ENCODE measurements at regions not wholly inside any gene's neighbourhood (a gene's known extent, or its start where the extent isn't known, plus 50 kb on each side); places are given as distances from the start of the nearest gene placed in this dataset.

- Histone ChIP-seq H3K27ac (ENCODE audit: low read length) (no peak overlapping the region), H3K27me3 (ENCODE audit: control insufficient read depth, insufficient read depth, low read length) (no peaks in the 10 kb centered on the region), H3K9me3 (ENCODE audit: control insufficient read depth, low read depth, low read length) (no peaks in the 10 kb centered on the region), H3K4me1 (ENCODE audit: control insufficient read depth, low read depth, low read length) (peaks cover 12% of the 10 kb centered on the region), H3K36me3 (ENCODE audit: control insufficient read depth, low read depth, low read length) (no peaks in the 10 kb centered on the region), H3K4me3 (ENCODE audit: low read length) (no peak overlapping the region), H3K9ac (ENCODE audit: low read length) (no peak overlapping the region)
Observed at GRCh38 chr4:137681081-137681480, 148.8 kb upstream of the PCDH18 start.

- no peak overlapping the region for H3K4me3 ChIP-seq (ENCODE audit: low read length)
- peaks cover 9% of the 10 kb centered on the region for H3K4me1 ChIP-seq (ENCODE audit: control insufficient read depth, low read depth, low read length)
- H3K27ac ChIP-seq (ENCODE audit: low read length): no peak overlapping the region
- H3K27me3 ChIP-seq (ENCODE audit: control insufficient read depth, insufficient read depth, low read length): no peaks in the 10 kb centered on the region
- H3K9ac ChIP-seq (ENCODE audit: low read length): no peak overlapping the region
- H3K36me3 ChIP-seq (ENCODE audit: control insufficient read depth, low read depth, low read length): no peaks in the 10 kb centered on the region
- no peaks in the 10 kb centered on the region for H3K9me3 ChIP-seq (ENCODE audit: control insufficient read depth, low read depth, low read length)
Observed at GRCh38 chr4:137678796-137679195, 146.5 kb upstream of the PCDH18 start.

DNA sequence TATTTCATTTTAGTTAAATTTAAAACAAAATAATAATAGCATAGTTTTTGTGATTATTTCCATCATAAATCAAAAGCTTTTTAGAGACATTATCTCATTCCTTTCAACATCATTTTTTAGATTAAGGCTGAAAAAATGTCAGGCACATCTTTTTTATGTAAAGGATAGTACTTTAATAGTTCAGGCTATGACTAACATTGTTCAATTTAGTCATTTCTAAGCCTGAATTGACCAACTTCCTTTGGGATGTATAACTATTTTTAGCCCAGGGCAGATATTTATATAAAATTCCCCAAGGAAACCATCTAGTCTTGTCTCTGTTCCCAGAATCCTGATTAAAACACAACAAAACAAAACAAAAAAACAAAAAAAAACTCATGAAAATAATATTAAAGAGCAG lies 145.6 kb upstream of the PCDH18 start:
- Histone ChIP-seq H3K4me1 (ENCODE audit: control insufficient read depth, low read depth, low read length) (peaks cover 9% of the 10 kb centered on the region), H3K27ac (ENCODE audit: low read length) (no peak overlapping the region), H3K4me3 (ENCODE audit: low read length) (no peak overlapping the region), H3K27me3 (ENCODE audit: control insufficient read depth, insufficient read depth, low read length) (no peaks in the 10 kb centered on the region), H3K9me3 (ENCODE audit: control insufficient read depth, low read depth, low read length) (no peaks in the 10 kb centered on the region), H3K36me3 (ENCODE audit: control insufficient read depth, low read depth, low read length) (no peaks in the 10 kb centered on the region), H3K9ac (ENCODE audit: low read length) (no peak overlapping the region)

DNA sequence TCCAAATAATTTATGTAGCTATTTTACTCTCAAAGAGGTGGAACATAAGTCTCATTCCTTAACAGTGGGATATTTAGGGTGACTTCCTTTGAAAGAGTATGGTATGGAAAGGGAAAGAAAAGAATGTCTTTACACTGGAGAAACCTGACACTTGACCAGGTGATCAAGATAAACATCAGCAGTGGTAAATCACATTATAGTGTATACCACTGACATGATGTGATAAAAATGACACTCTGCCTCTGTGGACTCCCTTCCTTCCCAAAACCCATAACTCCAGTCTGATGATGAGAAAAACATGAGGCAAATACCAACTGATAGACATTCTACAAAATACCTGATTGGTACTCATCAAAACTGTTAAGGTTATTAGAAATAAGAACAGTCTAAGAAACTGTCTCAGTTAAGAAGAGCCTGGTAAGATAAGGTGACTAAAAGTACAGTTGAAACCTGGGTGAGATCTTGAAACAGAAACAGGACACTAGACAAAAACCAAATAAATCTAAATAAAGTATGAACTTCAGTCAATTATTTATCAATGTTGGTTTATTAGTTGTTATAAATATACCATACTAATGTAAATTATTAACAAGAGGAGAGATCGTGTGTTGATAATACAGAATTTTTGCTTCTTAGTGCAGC lies 144.2 kb upstream of the PCDH18 start:
- Histone ChIP-seq H3K36me3 (ENCODE audit: control insufficient read depth, low read depth, low read length) (no peaks in the 10 kb centered on the region), H3K27ac (ENCODE audit: low read length) (no peak overlapping the region), H3K4me3 (ENCODE audit: low read length) (no peak overlapping the region), H3K9me3 (ENCODE audit: control insufficient read depth, low read depth, low read length) (no peaks in the 10 kb centered on the region), H3K9ac (ENCODE audit: low read length) (no peak overlapping the region), H3K4me1 (ENCODE audit: control insufficient read depth, low read depth, low read length) (peaks cover 9% of the 10 kb centered on the region), H3K27me3 (ENCODE audit: control insufficient read depth, insufficient read depth, low read length) (no peaks in the 10 kb centered on the region)

DNA sequence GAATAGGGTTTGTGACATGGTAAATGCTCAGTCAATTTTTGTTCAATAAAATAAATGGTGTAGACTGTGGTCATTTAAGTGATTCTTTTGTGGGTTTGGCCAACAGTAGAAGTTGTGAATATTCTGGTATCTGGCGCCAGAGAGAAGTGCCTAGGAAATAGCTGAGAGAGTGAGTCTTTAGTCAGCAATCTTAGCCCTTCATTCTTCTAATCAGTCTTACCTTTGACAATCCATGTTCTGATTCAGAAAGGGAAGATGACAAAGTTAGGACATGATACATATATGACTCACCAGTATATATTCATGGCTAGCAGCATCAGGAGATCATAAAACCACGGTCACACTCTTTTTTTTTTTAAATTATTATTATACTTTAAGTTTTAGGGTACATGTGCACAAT lies 141.8 kb upstream of the PCDH18 start:
- Histone ChIP-seq H3K9me3 (ENCODE audit: control insufficient read depth, low read depth, low read length) (no peaks in the 10 kb centered on the region), H3K27me3 (ENCODE audit: control insufficient read depth, insufficient read depth, low read length) (no peaks in the 10 kb centered on the region), H3K9ac (ENCODE audit: low read length) (no peak overlapping the region), H3K4me3 (ENCODE audit: low read length) (no peak overlapping the region), H3K4me1 (ENCODE audit: control insufficient read depth, low read depth, low read length) (no peaks in the 10 kb centered on the region), H3K27ac (ENCODE audit: low read length) (no peak overlapping the region), H3K36me3 (ENCODE audit: control insufficient read depth, low read depth, low read length) (no peaks in the 10 kb centered on the region)

DNA sequence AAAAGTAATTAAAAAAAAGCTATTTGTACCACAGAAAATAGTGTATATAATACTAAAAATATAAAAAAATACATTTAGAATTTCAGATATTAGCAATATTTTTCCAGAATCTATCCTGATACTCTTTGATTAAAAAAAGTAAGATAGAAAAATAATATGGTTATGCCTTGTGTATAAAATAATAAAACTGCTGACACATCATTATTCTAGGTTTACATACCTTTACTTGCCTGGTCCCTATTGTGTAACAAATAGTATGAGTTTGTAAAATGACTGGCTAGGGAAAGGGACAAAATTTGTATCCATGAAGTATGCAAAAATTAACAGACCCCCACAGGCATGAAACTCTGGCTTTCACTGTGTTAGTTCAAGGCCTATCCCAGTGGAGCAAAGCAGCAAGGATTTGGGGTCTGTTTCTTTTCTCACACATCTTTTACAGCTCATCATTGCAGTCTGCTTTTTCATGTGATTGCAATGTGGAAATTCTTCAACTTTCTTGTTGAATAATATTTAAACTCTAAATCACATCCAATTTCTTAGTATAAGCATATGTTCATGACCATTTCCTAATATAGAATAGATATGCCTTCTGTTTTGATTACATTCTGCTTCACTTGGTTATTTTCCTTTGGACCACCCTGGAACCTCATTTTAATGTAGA lies 136.7 kb upstream of the PCDH18 start:
- Histone ChIP-seq H3K9ac (ENCODE audit: low read length) (no peak overlapping the region), H3K4me1 (ENCODE audit: control insufficient read depth, low read depth, low read length) (peaks cover 3% of the 10 kb centered on the region), H3K27ac (ENCODE audit: low read length) (no peak overlapping the region), H3K27me3 (ENCODE audit: control insufficient read depth, insufficient read depth, low read length) (no peaks in the 10 kb centered on the region), H3K4me3 (ENCODE audit: low read length) (no peak overlapping the region), H3K36me3 (ENCODE audit: control insufficient read depth, low read depth, low read length) (no peaks in the 10 kb centered on the region), H3K9me3 (ENCODE audit: control insufficient read depth, low read depth, low read length) (no peaks in the 10 kb centered on the region)

DNA sequence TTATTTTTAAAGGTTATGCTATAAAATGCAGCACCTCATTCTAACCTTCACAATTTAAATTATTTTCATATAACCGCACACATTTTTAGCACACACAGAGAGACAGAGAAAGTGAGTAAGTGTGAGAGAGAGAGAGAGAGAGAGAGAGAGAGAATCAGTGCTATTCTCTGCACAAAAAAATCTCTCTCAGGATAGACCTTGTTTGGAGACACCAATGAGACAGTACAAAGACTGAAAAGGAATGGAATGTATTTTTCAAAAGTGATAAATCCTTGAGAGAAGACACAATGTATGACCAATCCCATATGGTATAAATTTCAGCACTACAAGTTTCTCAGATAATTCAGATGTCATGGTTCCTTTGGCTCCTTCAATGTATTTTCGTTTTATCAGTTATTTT lies 132.1 kb upstream of the PCDH18 start:
- no peaks in the 10 kb centered on the region for H3K9me3 ChIP-seq (ENCODE audit: control insufficient read depth, low read depth, low read length)
- no peak overlapping the region for H3K4me3 ChIP-seq (ENCODE audit: low read length)
- H3K27ac ChIP-seq (ENCODE audit: low read length): no peak overlapping the region
- H3K36me3 ChIP-seq (ENCODE audit: control insufficient read depth, low read depth, low read length): no peaks in the 10 kb centered on the region
- H3K27me3 ChIP-seq (ENCODE audit: control insufficient read depth, insufficient read depth, low read length): no peaks in the 10 kb centered on the region
- peaks cover 13% of the 10 kb centered on the region for H3K4me1 ChIP-seq (ENCODE audit: control insufficient read depth, low read depth, low read length)
- H3K9ac ChIP-seq (ENCODE audit: low read length): no peak overlapping the region

GRCh38 chr4:137664046-137664387 lies 131.7 kb upstream of the PCDH18 start:
- Histone ChIP-seq H3K9ac (ENCODE audit: low read length) (no peak overlapping the region), H3K36me3 (ENCODE audit: control insufficient read depth, low read depth, low read length) (no peaks in the 10 kb centered on the region), H3K4me3 (ENCODE audit: low read length) (no peak overlapping the region), H3K27me3 (ENCODE audit: control insufficient read depth, insufficient read depth, low read length) (no peaks in the 10 kb centered on the region), H3K27ac (ENCODE audit: low read length) (no peak overlapping the region), H3K4me1 (ENCODE audit: control insufficient read depth, low read depth, low read length) (peaks cover 13% of the 10 kb centered on the region), H3K9me3 (ENCODE audit: control insufficient read depth, low read depth, low read length) (no peaks in the 10 kb centered on the region)

GRCh38 chr4:137663251-137664045 lies 131.2 kb upstream of the PCDH18 start:
- H3K4me3 ChIP-seq (ENCODE audit: low read length): no peak overlapping the region
- H3K27me3 ChIP-seq (ENCODE audit: control insufficient read depth, insufficient read depth, low read length): no peaks in the 10 kb centered on the region
- H3K4me1 ChIP-seq (ENCODE audit: control insufficient read depth, low read depth, low read length): peaks cover 13% of the 10 kb centered on the region
- H3K9me3 ChIP-seq (ENCODE audit: control insufficient read depth, low read depth, low read length): no peaks in the 10 kb centered on the region
- H3K9ac ChIP-seq (ENCODE audit: low read length): no peak overlapping the region
- H3K36me3 ChIP-seq (ENCODE audit: control insufficient read depth, low read depth, low read length): no peaks in the 10 kb centered on the region
- no peak overlapping the region for H3K27ac ChIP-seq (ENCODE audit: low read length)

GRCh38 chr4:137661693-137662092 lies 129.4 kb upstream of the PCDH18 start:
- no peaks in the 10 kb centered on the region for H3K36me3 ChIP-seq (ENCODE audit: control insufficient read depth, low read depth, low read length)
- H3K27me3 ChIP-seq (ENCODE audit: control insufficient read depth, insufficient read depth, low read length): no peaks in the 10 kb centered on the region
- no peak overlapping the region for H3K9ac ChIP-seq (ENCODE audit: low read length)
- no peaks in the 10 kb centered on the region for H3K9me3 ChIP-seq (ENCODE audit: control insufficient read depth, low read depth, low read length)
- no peak overlapping the region for H3K4me3 ChIP-seq (ENCODE audit: low read length)
- peaks cover 13% of the 10 kb centered on the region for H3K4me1 ChIP-seq (ENCODE audit: control insufficient read depth, low read depth, low read length)
- H3K27ac ChIP-seq (ENCODE audit: low read length): no peak overlapping the region

DNA sequence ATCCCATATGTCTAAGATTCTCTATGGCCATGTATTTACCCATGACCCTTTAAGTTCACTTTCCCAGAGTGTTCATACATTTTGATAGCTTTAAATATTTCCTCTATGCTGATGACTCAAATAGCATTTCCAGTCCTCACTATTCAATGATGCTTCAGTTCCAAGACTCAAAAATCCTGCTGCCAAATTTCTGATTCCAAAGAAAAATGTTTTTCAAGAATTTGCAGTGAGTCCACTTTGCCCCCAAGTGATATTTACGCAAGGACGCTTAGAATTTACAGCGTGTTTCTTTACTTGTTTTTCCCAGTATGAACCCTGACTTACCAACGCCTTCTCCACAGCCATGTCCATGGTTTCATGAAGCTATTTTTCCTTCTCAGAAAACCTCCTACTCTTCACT lies 127.9 kb upstream of the PCDH18 start:
- H3K36me3 ChIP-seq (ENCODE audit: control insufficient read depth, low read depth, low read length): no peaks in the 10 kb centered on the region
- H3K9ac ChIP-seq (ENCODE audit: low read length): no peak overlapping the region
- no peaks in the 10 kb centered on the region for H3K9me3 ChIP-seq (ENCODE audit: control insufficient read depth, low read depth, low read length)
- no peak overlapping the region for H3K27ac ChIP-seq (ENCODE audit: low read length)
- H3K27me3 ChIP-seq (ENCODE audit: control insufficient read depth, insufficient read depth, low read length): no peaks in the 10 kb centered on the region
- no peak overlapping the region for H3K4me3 ChIP-seq (ENCODE audit: low read length)
- peaks cover 13% of the 10 kb centered on the region for H3K4me1 ChIP-seq (ENCODE audit: control insufficient read depth, low read depth, low read length)

DNA sequence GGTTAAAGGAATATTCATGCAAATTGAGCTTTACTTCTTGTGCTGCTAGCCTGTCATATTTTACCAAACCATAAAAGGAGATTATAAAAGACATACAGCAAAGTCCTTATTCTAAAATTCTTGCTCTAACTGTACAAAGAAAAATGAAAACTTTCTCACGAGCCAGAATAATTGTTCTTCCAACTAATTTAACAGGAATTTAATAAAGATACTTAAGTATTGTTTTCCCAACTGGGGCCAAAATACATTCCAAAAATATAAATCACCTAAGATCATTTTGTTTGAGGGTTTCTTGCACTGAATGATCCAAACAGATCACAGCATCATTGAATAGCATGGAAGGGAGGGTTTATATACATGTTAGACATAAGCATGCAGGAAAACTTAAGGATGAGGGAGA lies 127.1 kb upstream of the PCDH18 start:
- H3K36me3 ChIP-seq (ENCODE audit: control insufficient read depth, low read depth, low read length): no peaks in the 10 kb centered on the region
- peaks cover 13% of the 10 kb centered on the region for H3K4me1 ChIP-seq (ENCODE audit: control insufficient read depth, low read depth, low read length)
- no peak overlapping the region for H3K4me3 ChIP-seq (ENCODE audit: low read length)

More for the DNA sequence above, 127.1 kb upstream of the PCDH18 start:
- H3K27me3 ChIP-seq (ENCODE audit: control insufficient read depth, insufficient read depth, low read length): no peaks in the 10 kb centered on the region
- no peaks in the 10 kb centered on the region for H3K9me3 ChIP-seq (ENCODE audit: control insufficient read depth, low read depth, low read length)
- no peak overlapping the region for H3K27ac ChIP-seq (ENCODE audit: low read length)
- H3K9ac ChIP-seq (ENCODE audit: low read length): no peak overlapping the region
